GM21619 (cell line): ENCODE measurements at regions not wholly inside any gene's neighbourhood (a gene's known extent, or its start where the extent isn't known, plus 50 kb on each side); places are given as distances from the start of the nearest gene placed in this dataset.
"Not testable (repeated sequence)": the region's sequence is repeated elsewhere in the genome, so short reads cannot be mapped to it uniquely, and the experiment has no call there.

Experiments used
- ATAC-seq: cut with Tn5 transposase; IDR thresholded peaks from one replicate; pipeline ENCODE4 v1.9.1; 2021; ENCODE audit not compliant: unreplicated experiment

- ATAC-seq: no peak
Measured at GRCh38 chr4:117907646-117908045, 126.6 kb upstream of the NDST3 start.

DNA sequence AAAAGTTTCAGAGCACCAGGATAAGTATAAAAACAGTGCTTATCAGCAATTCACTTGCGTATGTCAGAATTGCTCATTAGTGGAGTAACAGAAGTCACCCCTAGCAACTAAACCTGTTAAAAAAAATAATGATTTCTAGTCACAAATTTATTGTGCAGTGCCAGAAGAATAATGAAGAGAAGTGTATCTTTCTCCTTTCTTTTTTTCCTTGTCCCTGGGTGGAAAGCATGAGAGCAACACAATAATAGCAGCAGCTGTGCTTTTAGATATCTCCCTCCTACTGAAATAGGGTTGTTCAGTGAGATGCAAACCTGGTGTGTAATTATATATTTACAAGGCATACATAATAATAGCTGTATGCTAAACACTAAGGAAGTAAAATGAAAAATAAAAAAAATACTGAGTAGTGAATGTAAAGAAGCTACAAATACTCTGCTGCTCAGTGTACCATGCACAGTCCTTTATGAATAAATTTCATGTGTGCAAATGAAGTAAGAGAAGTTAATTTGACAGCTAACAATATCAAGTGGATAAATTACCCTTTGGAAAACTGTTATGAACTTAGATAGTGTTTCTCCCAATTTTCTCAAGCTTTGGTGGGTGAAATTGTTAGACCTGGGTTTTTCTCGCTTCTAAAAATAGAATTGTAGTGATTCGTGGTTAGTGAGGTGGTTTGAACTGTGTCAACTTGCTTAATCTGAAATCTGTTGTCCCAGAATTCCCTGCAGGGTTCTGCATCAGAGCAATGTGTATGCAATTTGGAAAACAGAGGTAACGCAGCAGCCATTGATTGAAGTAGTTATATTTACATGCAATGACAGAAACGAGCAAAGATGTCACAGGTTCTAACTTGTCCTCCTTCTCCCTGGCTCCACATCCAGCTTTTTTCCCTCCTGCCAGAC is 125.7 kb upstream of the NDST3 start:
- no peak for ATAC-seq

DNA sequence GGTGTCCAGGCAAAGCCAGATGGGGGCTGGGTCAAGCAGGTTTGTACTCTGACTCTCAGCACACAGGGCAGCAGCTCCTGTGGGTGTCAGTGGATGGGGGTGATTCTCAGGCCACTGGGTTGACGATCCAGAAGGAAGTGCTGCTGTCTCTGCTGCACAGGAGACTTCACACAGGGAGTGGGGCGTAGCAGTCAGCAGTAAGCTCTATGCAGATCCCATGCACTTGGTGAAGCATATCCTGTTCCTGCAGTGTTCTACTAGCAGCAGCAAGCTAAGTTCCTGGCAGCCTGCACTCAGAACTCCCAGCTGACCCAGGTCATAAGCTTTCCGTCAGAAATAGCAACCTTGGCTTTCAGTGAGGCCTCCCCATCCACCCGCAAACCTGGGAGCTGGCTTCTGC is 117.6 kb upstream of the NDST3 start:
- ATAC-seq: no peak

- ATAC-seq: not testable (repeated sequence)
Measured at GRCh38 chr4:117922311-117922710, 112.0 kb upstream of the NDST3 start.

DNA sequence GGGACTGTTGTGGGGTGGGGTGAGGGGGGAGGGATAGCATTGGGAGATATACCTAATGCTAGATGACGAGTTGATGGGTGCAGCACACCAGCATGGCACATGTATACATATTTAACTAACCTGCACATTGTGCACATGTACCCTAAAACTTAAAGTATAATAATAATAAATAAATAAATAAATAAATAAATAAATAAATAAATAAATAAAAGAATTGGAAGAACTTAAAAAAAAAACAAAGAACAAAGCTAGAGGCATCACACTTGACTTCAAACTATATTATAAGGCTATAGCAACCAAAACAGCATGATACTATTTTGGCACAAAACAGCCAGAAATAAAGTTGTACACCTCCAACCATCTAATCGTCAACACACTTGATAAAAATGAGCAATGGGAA is 106.5 kb upstream of the NDST3 start:
- not testable (repeated sequence) for ATAC-seq

DNA sequence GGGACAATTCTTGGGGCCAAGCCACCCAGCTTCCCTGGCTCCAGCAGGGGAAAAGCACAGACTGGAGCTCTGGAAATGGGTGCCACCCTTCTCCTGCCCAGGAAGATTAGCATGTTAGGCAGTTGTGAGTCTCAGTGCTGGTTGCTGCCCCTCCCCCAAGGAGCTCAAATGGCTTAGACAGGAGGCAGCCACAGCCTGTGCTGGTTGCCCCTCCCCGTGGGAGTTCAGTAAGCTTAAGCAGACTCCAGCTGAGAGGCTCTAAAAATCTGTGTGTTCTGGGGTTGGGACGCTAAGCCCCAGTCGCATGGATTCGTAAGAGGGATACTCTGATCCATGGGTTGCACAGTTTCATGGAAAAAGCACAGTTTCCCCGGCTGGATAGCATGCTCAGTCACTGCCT is 92.7 kb upstream of the NDST3 start:
- ATAC-seq: no peak

- no peak for ATAC-seq
Measured at GRCh38 chr4:117949621-117950020, 84.7 kb upstream of the NDST3 start.

DNA sequence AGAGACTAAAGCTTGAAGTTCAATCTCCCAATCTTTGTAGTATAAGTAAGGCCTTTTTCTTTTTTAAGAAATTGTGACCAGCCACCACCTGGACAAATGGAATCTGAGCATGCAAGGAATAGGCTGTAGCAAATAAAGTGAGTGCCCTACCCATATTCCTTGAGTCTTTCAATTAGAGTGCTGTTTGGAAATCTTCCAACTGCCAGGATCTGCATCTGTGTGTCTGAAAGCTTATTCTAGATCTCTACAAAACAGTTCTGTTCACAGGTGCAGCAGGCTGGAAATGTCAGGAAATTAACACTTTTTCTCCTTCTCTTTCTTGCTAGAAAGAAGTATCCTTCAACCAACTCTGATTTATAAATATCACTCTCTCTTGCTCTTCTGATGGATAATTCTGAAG is 76.7 kb upstream of the NDST3 start:
- no peak for ATAC-seq

- no peak for ATAC-seq
Measured at GRCh38 chr4:117965622-117966021, 68.7 kb upstream of the NDST3 start.

DNA sequence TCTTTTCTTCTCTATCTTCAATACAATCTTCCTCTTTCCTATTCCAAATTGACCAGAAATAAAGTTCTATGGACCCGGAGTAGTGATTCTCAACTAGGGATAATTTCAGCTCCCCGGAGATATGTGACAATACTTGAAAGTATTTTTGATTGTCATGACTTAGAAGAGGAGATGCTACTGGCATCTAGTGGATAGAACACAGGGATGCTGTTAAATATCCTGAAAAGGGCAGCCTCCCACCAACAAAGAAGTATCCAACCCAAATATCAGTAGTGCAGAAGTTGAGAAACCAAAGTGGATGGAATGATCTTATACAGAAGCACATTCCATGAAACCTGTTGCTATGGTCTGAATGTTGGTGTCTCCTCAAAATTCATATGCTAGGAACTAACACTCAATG is 65.7 kb upstream of the NDST3 start:
- no peak for ATAC-seq

- ATAC-seq: no peak
Measured at GRCh38 chr4:117971403-117971802, 62.9 kb upstream of the NDST3 start.

DNA sequence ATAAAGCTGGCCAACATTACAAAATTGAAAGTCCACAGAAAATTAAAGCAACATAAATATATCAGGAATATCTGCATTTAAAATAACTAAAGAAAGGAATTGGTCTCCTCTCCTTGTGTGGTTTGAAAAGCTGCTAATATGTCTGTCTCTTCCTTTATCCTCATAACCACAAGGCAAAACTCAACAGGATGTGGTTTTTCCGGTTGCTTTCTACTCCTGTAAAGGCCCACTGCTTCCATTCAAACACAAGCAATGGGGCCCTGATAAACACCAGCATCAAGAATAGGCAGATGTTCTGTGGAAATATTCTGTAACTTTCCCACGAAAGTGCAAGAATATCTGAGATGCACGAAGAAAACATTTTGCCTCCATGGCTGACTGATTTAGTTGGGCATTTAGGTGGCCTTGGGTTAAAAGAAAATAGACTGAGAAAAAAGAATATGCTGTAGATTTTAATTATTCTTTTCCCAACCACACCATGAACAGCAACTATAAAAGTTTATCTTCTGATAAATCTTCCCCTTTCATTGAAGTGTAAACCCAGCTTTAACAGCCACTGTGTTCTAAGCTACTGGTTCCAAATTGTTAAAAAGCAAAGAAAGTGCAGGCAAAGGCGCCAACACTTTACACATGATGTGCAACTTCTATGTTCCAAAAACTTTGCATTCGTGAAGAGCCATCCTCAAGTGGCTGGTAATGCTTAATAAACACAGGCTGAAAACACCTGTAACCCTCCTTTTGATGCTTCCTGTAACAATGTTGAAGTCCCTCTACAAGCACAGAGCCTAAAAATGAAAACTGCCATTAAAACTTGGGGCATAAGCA is 50.5 kb upstream of the NDST3 start:
- no peak for ATAC-seq

DNA sequence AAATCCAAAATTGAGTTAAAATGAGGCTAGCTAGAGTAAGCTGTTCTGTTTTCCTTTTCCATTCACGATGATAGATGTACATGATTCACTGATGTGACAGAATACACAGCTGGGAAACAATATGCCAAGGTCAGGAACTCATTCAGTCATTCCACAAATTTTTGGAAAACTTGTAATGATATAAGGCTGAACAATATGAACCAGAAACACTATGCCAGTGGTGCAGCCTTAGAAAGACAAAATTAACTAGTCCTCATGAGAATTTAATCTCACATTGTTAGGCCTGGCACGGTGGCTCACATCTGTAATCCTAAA is 50.0 kb upstream of the NDST3 start:
- no peak for ATAC-seq
